GM21515 (cell line): ENCODE measurements at regions not wholly inside any gene's neighbourhood (a gene's known extent, or its start where the extent isn't known, plus 50 kb on each side); places are given as distances from the start of the nearest gene placed in this dataset.

Experiments used
- ATAC-seq: cut with Tn5 transposase; IDR thresholded peaks from one replicate; pipeline ENCODE4 v1.9.1; 2021; ENCODE audit not compliant: unreplicated experiment

GRCh38 chr19:30151081-30151480 is 209.0 kb downstream of the URI1 start:
- no peak for ATAC-seq

- no peak for ATAC-seq
Observed at GRCh38 chr19:30152510-30153291, 210.7 kb downstream of the URI1 start.

GRCh38 chr19:30153326-30154210 is 211.5 kb downstream of the URI1 start:
- ATAC-seq = peak; percentile 87

GRCh38 chr19:30154410-30154809 is 212.4 kb downstream of the URI1 start:
- ATAC-seq = no peak

GRCh38 chr19:30155381-30156200 is 213.6 kb downstream of the URI1 start:
- no peak for ATAC-seq

- ATAC-seq = no peak
Observed at GRCh38 chr19:30156646-30157045, 214.6 kb downstream of the URI1 start.

- ATAC-seq = no peak
Observed at GRCh38 chr19:30158067-30158892, 213.9 kb upstream of the ZNF536 start.

GRCh38 chr19:30158893-30159245 is 213.3 kb upstream of the ZNF536 start:
- ATAC-seq = no peak

- no peak for ATAC-seq
Observed at GRCh38 chr19:30159636-30160035, 212.5 kb upstream of the ZNF536 start.

- ATAC-seq = no peak
Observed at GRCh38 chr19:30160426-30160825, 211.8 kb upstream of the ZNF536 start.

- no peak for ATAC-seq
Observed at GRCh38 chr19:30161021-30161655, 211.0 kb upstream of the ZNF536 start.

GRCh38 chr19:30161770-30162169 is 210.4 kb upstream of the ZNF536 start:
- no peak for ATAC-seq

GRCh38 chr19:30162718-30163117 is 209.5 kb upstream of the ZNF536 start:
- ATAC-seq = no peak

GRCh38 chr19:30163663-30164062 is 208.5 kb upstream of the ZNF536 start:
- no peak for ATAC-seq

GRCh38 chr19:30165228-30165813 is 206.9 kb upstream of the ZNF536 start:
- ATAC-seq = no peak

GRCh38 chr19:30167206-30167868 is 204.8 kb upstream of the ZNF536 start:
- no peak for ATAC-seq

- no peak for ATAC-seq
Observed at GRCh38 chr19:30167976-30168635, 204.1 kb upstream of the ZNF536 start.

GRCh38 chr19:30168760-30169159 is 203.4 kb upstream of the ZNF536 start:
- no peak for ATAC-seq
